Caki2 (cell line): ENCODE measurements at regions not wholly inside any gene's neighbourhood (a gene's known extent, or its start where the extent isn't known, plus 50 kb on each side); places are given as distances from the start of the nearest gene placed in this dataset.

ENCODE experiments used
- DNase-seq: peaks from one replicate; pipeline ENCODE4 v3.0.0-alpha.2; 2015; ENCODE audit warnings: low read depth
- in situ Hi-C: cut with HindIII; loops from 2 replicates; pipeline ENCODE4 v1.10.0; 2016; ENCODE audit warnings: low sequenced_read_pairs, low pct_unique_long_range_greater_than_20kb, mixed read lengths

DNA sequence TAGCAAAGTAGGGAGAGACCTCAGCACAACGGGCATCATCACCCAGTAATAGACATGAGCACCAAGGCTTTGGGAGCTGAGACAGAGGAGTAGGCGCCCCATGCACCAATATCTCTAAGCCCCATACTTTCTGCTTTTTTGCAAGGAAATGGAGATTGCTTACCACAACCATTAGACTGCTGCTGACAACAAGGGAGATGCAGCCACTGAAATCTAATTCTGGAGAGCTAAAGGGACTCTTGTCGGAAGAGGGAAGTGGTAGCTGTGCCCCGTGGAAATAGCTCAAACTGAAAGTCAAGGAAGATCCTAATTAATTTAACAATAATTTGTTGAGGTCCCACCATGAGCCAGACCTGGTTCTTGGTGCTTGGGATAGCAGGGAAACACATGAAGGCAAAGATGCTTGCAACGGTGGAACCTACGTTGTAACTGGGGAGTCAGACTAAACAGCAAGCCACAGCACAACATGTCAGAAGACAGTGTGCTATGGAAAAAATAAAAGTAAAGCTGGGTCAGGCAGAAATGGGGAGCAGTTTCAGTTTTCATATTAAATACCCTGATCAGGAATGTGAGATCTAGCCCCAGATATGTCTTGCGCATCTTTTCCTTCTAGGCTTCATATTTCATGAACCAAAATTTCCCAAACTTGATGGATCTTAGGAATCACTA is 1131.0 kb downstream of the BCL11B start:
- in situ Hi-C loops = no loop called here
- no peak for DNase-seq

DNA sequence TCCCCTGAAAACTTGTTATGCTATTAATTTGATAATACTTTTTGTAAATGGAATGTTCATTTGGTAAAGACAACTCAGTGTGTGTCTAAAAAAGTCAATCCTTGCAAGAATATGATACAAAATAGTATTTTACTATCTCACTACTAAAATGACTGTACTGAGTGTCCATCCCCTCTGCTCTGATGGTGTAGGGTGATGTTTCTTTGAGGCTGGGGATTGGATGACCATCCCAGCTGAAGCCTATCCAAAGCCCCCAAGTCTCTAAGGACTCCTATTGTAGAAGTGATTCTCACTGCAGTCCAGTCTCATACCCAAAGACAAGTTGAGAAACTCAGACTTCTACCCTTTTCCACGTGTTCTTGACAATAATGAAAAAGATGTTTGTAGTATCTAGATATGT is 1128.4 kb downstream of the BCL11B start:
- in situ Hi-C loops = no loop called here
- DNase-seq = no peak

DNA sequence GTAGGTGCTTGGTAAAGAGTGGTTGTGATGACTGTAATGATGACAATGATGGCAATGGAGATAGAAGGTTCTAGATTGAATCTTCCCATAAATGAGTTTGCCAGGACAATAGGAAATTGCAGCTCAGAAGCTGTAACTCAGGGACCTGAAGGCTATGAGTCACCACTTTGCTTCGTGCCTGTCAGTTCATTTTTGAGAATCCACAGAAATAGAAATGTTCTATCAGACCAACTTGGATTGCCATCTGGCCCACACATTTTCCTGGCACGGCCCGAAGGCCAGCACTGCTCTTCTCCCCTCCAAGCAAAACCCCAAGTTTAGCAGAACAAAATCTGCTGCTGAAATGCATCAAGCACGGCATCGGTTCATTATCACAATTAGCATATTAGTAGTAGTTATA is 1127.0 kb downstream of the BCL11B start:
- in situ Hi-C loops = no loop called here
- no peak for DNase-seq

DNA sequence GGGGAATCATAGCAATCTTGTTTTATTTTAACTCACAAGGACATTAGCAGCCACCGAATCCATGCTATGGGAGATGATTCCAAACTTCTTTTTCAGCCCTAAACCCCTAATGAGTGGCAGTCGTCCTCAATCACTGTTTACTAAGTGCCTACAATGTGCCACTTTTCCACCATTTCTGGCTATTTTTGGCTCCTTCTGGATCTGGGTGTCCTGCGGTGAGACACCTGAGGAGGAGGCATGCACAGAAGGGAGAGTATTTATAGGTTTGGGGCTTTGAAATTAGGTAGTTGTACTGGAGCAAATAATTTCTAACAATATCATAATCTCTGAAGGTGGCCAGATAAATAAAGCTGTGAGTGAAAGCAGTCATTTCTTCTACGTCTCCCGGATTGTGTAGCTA is 1125.6 kb downstream of the BCL11B start:
- DNase-seq = no peak
- in situ Hi-C loops = no loop called here

DNA sequence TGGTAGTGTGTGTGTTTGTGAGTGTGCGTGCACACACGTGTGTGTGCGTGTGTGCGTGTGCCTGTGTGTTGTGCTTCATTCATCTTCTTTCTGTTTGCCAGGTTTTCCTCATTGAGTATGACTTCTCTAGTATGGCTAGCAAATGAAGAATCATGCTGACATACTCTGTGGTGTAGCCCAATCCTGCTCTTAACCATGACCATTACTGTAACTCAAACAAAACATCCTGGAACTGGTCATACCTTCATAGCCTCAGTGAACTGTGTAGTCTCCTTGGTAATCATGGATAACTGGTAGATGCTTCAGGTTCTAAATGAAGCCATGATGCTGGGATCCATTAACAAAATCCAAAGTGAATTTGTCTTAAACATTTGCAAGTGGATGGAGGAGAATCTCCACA is 1117.7 kb downstream of the BCL11B start:
- in situ Hi-C loops = no loop called here
- DNase-seq = no peak

DNA sequence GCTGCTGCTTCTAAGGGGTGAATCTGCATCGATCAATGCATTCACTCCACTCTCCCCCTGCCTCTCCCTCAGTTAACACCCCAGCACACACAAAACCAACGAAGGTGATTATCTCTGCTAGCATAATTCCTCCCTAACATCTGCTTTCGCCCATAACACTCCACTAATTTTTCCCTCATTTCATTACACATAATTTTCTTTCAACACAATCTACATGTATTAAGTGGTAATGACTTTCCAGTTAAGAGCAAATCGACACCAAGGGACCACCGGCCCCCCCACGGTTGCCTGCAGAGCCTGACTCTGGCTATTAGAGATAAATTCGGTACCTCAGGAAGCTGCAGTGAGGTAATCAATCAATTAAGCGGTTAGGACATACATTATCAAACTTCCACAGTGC is 1115.6 kb downstream of the BCL11B start:
- no peak for DNase-seq
- in situ Hi-C loops = no loop called here

DNA sequence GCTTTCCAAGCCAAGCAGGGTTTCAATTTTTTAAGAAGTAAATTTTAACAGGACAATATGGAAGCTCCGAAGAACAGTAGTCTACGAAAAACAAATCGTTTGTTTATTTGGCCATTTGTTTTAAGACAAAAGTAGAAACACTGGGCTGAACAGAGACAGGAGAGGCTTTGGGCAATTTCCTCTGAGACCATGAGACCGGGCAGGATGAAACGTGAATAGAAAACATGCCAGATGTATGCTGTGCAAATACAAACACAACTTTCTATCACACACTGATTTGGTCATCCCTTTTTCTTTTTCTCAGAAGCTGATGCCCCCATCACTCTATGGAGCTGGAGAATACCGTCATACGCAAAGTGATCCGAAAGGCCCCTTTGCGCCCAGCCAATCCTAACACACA is 1111.1 kb downstream of the BCL11B start:
- in situ Hi-C loops = no loop called here
- no peak for DNase-seq

DNA sequence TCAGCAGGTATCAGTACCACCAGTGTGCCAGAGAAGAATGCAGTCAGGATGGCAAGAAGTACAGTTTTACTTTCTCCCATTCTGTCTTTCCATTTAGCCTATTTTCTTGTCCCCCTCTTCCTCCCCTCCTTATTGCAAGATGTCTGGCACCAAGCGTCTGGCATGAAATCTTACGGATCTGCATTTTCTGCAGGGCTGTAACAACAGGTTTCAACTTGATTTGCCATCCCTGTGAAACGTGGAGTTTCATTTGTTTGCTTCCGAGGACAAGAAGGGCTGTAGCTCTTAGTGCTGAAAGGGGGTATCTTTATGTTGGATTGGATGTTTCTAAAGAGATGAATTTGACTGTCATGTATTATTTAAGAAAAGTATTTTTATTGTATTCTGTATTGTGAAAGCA is 1110.6 kb downstream of the BCL11B start:
- in situ Hi-C loops = no loop called here
- DNase-seq = no peak

DNA sequence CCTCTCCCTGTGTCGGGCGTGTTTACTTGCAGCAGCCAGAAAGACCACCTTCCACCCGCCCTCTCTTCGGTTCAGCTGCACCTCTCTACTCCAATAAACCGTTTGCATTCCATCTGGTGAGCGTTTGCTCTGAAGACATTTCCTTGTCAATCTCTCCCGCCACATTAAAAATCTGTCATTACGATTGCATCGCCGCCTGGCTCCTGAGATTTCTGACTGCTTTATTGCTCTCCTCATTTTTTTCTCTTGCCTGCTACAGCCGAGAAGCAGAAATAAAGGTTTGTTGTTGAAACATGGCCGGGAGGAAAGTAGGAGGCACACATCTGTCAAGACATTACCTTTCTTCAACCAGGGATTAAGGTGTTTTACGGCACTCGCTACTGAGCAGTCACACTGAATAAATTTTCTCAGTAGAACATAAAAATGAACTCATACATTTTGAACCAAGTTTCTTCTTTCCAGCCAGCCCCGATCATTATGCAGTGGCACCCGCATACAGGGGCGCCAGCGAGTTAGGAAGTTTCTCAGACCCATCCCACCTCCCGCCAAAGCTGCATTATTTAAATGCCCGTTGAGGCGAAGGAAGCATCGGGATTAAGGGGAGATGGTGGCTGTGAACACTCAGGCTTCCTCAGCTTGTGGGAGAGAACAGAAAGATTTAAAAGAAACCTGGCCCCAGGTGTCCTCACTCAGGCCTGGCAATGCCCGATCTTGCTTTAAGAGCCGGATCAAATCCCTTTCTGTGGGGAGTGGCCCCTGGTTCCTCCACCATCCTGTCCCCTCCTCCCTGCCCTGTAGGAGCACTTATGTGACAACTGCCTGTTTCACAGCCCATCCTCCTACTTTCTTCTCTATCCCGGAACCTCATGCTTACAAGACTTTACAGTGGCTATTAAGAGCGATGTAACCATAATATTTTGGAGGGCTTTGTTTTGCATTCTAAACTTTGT is 1108.9 kb downstream of the BCL11B start:
- in situ Hi-C loops = no loop called here
- no peak for DNase-seq

DNA sequence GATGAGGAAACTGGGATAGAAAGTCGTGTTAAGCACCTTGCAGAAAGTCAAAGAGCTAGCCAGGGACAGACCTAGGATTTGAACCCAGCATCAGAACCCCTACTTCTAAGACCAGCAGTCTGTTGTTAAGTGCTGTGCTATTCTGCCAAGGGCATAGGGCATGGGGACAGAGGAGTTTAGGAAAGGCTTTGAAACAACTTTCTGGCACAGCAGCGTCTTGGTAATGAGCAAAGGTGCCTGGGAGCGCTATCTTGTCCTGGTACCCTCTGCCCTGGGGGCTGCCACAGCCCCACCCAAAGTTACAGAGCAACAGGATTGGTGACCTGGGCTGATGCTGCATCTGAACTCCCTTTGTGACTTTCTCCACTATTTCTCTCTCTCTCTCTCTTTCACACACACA is 1108.1 kb downstream of the BCL11B start:
- in situ Hi-C loops = no loop called here
- DNase-seq = no peak

DNA sequence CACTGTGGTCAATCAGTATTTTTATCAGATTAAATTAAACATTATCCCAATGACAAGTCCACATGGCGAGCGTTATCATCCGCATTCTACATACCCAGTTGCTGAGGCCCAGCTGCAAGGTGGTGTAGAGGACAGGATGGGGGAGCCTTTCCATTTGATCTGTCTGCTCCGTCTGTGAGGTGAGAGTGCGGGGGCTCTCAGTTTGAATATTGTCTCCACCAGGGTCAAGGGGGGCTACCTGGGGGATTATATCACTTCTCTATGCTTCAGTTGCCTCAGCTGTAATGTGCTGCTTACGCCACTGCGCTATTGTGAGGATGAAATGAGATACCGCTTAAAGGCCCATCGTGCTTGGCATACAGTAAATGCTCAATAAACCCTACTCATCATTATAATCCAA is 1106.0 kb downstream of the BCL11B start:
- in situ Hi-C loops = no loop called here
- DNase-seq = no peak

DNA sequence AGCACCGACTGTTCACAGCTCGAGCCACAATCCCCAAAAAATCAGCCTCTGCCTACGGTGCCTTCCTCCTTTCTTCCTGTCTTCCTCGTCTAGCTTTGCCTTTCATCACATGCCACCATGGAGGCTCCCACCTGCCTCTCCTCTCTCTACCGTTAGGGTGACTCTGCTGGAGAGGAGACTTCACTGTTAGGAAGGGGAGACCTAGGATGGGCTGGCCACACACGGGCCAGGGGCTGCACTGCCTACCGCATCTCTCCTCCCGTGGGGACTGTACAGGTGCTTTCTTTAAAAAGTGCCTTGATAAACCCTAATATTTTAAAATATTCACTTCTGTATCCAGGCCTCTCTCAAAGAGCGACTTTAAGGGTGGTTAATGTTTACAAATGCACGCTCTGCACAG is 1104.7 kb downstream of the BCL11B start:
- DNase-seq = no peak
- in situ Hi-C loops = no loop called here

DNA sequence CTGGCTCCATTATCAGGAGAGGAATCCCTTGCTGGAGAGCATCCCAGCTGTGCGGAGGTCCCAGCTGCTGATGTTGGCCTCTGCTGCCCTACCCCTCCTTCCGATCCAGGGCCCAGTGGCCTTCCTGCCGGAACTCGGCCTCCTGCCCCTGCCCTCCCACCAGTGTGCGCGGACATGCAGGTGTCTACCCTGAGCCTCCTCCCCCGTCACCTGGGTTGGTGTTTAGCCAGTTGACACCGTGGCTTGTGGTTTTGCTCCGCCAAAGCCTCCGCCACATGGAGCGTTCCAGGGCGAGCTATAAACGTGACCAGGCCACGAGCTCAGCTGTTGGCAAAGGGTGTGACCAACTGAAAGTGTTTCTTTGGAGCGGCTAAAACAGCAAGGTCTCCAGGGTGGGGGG is 1104.3 kb downstream of the BCL11B start:
- in situ Hi-C loops = no loop called here
- DNase-seq = no peak

DNA sequence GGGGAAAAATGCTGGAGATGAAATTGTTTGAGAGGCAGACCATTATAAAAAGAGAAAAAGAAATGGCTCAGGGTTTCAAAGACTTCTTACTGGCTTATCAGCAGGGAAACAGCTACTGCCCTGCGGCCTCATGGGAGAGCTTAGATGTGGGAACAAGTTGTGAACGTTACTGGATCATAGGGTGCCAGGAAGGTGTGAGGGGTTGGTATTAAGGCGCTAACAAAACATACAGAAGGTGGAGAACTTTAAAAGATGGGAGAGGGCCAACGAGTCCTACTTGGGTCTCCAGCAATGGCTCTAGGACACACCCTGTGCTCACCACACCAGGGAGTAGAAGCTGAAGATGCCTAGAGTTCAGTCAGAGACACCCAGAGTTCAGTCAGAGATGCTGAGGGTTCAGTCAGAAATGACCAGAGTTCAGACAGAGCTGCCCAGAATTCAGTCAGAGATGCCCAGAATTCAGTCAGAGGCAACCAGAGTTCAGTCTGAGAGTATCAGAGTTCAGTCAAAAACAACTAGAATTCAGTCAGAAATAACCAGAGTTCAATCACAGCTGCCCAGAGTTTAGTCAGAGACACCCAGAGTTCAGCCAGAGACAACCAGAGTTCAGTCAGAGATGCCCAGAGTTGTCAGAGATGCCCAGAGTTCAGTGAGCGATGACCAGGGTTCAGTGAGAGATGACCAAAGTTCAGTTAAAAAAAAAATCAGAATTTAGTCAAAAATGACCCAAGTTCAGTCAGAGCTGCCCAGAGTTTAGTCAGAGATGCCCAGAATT is 1103.6 kb downstream of the BCL11B start:
- in situ Hi-C loops = no loop called here
- DNase-seq = no peak

DNA sequence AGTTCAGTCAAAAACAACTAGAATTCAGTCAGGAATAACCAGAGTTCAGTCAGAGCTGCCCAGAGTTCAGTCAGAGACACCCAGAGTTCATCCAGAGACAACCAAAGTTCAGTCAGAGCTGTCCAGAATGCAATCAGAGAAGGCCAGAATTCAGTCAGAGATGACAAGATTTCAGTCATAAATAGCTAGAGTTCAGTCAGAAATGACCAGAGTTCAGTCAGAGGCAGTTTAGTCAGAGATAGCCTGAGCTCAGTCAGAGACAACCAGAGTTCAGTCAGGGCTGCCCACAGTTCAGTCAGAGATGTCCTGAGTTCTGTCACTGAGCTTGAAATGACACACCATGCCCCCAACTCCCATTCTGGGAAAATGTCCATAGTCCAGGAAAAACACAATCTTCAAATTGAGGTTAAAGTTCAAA is 1102.8 kb downstream of the BCL11B start:
- in situ Hi-C loops = no loop called here
- no peak for DNase-seq

DNA sequence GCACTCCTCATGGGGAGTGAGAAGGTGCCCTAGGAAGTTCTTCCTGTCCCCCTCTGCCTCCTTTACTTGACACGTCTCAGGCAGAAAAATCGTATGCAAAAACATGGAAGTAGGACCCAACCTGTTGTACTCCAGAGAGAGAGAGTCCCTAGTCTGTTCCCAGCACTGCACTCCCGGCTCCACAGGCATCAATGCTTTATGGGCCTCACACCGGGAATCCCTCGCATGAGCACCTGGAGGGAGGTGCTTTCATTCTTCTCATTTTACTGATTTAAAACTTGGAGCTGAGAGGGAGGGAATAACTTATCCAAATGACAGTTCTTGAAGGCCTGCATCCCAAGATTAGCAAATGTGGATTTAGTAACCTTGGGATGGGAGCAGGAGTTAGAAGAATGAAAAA is 1101.4 kb downstream of the BCL11B start:
- no peak for DNase-seq
- in situ Hi-C loops = no loop called here

DNA sequence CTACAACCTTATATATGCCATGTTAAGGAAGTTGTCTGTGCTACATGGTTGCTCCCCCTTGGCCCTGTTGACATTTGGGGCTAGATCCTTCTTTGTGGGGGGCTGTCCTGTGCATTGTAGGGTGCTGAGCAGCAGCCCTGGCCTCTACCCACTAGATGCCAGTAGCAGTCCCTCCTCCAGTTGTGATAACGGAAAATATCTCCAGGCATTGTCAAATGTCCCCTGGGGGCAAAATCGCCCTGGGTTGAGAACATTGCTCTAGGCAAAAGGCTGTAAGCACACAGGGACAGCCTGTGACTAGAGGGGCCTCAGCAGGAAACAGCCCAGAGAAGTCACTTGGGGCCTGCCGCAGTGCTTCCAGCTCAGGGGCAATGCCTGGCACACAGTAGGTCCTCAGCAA is 1100.3 kb downstream of the BCL11B start:
- in situ Hi-C loops = no loop called here
- no peak for DNase-seq

DNA sequence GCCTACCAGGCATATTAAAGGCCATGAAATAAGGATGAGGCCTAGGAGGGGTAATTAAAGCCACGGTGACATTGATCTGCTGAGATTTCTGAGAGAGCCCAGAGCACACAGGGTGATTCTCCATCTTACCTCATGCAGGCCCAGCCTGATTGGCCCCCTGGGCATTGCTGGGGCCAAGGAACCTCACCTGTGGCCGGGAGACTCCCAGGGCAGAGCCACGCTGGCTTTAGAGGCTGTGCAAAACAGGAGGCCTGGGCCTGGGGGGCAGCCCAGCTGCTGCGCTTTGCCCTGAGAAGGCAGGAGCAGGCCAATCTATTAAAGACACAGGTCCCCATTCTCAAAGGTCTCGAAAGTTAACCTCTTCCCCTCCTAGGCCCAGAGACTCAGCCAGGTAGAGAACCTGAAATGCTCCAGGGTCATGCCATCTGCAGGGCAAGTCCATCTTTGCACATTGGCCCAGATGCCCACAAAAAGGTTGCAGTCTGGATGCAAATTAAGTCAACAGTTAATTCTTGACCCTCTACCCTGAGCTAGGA is 1099.7 kb downstream of the BCL11B start:
- in situ Hi-C loops = no loop called here
- DNase-seq = no peak

DNA sequence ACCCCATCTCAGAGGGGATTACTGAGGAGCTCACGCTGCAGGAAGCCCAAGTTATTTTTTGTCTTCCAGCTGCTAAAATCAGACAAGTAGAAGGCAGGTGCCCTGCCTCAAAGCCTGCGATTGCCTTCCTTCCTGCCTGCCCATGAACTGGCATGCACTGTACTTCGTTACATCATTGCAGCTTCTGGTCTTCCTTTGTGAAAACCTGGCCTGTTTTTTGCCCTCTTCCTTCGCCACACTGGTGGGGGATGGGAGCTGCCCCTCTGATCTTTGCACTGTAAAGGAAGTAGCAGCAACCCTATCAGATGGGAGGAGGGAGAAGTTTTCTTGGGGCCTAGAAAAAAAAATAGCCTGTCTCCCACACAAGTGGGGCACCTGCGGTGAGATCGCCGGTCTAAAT is 1098.7 kb downstream of the BCL11B start:
- DNase-seq = no peak
- in situ Hi-C loops = no loop called here
